ENCODE measurements at regions not wholly inside any gene's neighbourhood (a gene's known extent, or its start where the extent isn't known, plus 50 kb on each side); places are given as distances from the start of the nearest gene placed in this dataset.

DNA sequence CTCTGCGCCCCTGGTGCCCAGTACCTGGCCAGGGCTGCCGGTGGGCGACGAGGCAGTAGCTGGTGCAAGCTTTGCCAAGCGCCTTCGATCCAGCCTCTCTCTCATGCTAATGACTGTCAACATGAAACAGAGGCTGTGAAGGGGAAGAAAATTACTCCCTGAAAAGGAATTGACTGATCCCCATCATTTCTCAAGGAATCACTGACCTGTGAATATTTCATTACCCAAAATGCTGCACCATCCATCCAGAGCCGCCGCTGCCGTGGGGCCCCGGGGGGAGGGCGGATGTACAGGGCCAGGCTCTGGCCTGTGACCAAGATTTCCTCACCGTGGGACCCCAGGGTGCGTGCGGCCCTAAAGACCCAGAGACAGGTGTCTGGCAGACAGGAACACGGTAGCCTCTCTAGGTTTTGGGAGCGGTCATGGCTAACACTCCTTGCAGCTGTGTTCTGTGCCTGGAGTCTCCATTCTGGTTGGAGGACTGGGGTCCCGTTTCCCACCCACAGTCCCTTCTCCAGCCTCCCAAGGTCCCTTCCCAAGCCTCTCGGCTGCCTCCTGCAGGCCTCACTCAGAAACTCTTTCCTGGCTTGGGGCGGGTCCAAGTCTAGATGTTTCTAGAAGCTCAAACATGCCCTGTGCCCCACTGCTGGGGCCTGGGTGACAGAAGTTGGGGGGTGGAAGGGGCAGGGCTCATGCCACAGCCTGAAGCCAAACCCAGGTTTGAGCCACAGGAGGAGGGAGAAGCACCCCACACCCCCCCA lies 73.3 kb downstream of the ENGASE start:
- no peaks in the 10 kb centered on the region for H3K27me3 ChIP-seq (ENCODE audit: control insufficient read depth, insufficient read depth, low read length)
- ChIA-PET CTCF (no interaction called here), POLR2A (no interaction called here)
- H3K36me3 ChIP-seq (ENCODE audit: control insufficient read depth, insufficient read depth, low read length) = no peaks in the 10 kb centered on the region
- H3K4me3 ChIP-seq (ENCODE audit: low read depth, low read length) = no peak overlapping the region
- TF ChIP-seq, protein P1, sequence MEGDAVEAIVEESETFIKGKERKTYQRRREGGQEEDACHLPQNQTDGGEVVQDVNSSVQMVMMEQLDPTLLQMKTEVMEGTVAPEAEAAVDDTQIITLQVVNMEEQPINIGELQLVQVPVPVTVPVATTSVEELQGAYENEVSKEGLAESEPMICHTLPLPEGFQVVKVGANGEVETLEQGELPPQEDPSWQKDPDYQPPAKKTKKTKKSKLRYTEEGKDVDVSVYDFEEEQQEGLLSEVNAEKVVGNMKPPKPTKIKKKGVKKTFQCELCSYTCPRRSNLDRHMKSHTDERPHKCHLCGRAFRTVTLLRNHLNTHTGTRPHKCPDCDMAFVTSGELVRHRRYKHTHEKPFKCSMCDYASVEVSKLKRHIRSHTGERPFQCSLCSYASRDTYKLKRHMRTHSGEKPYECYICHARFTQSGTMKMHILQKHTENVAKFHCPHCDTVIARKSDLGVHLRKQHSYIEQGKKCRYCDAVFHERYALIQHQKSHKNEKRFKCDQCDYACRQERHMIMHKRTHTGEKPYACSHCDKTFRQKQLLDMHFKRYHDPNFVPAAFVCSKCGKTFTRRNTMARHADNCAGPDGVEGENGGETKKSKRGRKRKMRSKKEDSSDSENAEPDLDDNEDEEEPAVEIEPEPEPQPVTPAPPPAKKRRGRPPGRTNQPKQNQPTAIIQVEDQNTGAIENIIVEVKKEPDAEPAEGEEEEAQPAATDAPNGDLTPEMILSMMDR (IDR thresholded peaks at IDR 0.05; ENCODE audit: insufficient read depth, low read depth, low read length) = no peak
- no peak for DNase-seq (ENCODE audit: low read depth)

DNA sequence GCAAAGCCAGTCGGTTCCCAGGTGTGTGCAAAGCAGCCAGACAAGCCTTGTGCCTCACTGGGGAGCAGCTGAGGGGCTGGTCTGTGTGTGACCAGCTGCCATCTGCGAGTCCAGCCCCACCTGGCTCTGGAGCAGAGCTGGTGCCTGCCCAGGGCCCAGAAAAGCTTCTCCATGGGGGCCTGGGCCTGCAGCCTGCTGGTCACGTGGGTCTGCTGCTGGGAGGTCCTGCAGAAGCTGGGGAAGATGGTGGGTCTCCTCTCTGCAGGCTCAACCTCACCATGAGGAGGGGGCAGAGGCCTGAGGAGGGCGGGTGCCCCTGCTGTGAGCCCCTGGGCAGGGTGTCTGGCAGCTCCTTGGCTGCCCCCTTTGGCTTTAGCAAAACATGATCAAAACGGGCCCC lies 71.9 kb downstream of the ENGASE start:
- no peak for DNase-seq (ENCODE audit: low read depth)
- ChIA-PET CTCF (interaction anchor here (0.9 kb wide), 1 partner anchor 59 kb away, joined by 3 read pairs; no protein-coding TSS in a partner anchor), POLR2A (no interaction called here)
- Histone ChIP-seq H3K36me3 (ENCODE audit: control insufficient read depth, insufficient read depth, low read length) (no peaks in the 10 kb centered on the region), H3K4me3 (ENCODE audit: low read depth, low read length) (no peak overlapping the region), H3K27me3 (ENCODE audit: control insufficient read depth, insufficient read depth, low read length) (0 out of 2 replicates have a peak, but pooled peaks cover 3% of the 10 kb centered on the region)
- TF ChIP-seq, protein P1 (IDR thresholded peaks at IDR 0.05; ENCODE audit: insufficient read depth, low read depth, low read length) = no peak

DNA sequence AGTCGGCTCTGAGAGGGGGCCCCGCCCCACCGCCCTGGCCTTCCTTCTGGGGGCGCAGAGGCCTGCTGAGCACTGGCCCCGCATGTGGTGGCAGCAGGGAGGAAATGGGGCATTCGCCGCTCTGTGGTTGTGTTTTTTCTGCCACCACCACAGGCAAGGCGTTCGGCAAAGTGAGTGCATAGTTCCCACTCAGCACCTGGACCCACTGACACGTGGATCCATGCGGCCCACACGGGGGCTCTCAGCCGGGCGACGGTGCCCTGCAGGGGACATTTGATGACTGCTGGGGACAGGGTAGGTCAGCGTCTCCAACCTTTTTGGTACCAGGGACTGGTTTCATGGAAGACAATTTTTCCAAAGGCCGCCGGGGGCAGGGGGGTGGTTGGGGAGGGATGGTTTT lies 70.9 kb downstream of the ENGASE start:
- Histone ChIP-seq H3K27me3 (ENCODE audit: control insufficient read depth, insufficient read depth, low read length) (0 out of 2 replicates have a peak, but pooled peaks cover 3% of the 10 kb centered on the region), H3K4me3 (ENCODE audit: low read depth, low read length) (no peak overlapping the region), H3K36me3 (ENCODE audit: control insufficient read depth, insufficient read depth, low read length) (no peaks in the 10 kb centered on the region)
- POLR2A ChIA-PET = no interaction called here
- CTCF ChIA-PET = no interaction called here
- DNase-seq (ENCODE audit: low read depth) = no peak
- TF ChIP-seq, protein P1 (IDR thresholded peaks at IDR 0.05; ENCODE audit: insufficient read depth, low read depth, low read length) = no peak

DNA sequence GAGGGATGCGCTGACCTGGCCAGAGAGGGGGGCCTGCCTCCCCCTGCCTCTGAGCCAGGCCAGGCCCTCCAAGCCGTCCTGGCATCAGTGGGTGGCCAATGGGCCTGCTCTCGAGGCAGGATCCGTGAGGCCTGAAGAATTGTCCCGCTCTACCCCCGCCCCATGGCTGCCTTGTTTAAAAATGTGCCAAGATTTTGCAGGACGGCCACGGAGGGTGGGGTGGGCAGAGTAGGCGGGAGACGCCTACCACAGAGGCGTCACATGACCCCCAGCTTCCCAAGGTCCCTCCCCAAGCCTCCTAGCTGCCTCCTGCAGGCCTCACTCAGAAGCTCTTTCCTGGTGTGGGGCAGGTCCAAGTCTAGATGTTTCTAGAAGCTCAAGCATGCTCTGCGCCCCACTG lies 69.5 kb downstream of the ENGASE start:
- no peak for DNase-seq (ENCODE audit: low read depth)
- no peaks in the 10 kb centered on the region for H3K36me3 ChIP-seq (ENCODE audit: control insufficient read depth, insufficient read depth, low read length)
- H3K27me3 ChIP-seq (ENCODE audit: control insufficient read depth, insufficient read depth, low read length) = 0 out of 2 replicates have a peak, but pooled peaks cover 3% of the 10 kb centered on the region
- H3K4me3 ChIP-seq (ENCODE audit: low read depth, low read length) = no peak overlapping the region
- ChIA-PET POLR2A (no interaction called here), CTCF (interaction anchor here (1.1 kb wide), 1 partner anchor 117 kb away, joined by 3 read pairs; no protein-coding TSS in a partner anchor)
- TF ChIP-seq, protein P1 (IDR thresholded peaks at IDR 0.05; ENCODE audit: insufficient read depth, low read depth, low read length) = no peak

DNA sequence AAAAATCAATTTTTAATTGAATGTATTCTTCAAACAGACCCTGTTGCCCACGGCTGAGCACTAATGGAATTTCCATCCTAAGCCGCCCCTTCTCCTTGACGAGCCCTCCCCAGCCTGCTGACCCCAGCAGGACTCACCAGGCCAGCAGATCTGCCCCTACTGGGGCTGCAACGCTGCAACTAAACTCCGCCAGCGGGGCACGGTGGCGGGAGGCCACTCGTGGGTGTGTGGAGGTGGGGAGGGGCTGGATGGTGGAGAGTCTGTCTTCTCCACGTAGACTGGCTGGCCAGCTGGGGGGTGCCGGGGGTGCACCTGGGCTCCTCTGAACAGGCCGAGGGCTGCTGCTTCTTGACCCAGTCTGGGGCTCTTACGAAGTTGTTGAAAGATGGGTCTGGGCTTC lies 67.8 kb downstream of the ENGASE start:
- CTCF ChIA-PET = no interaction called here

More for the DNA sequence above, 67.8 kb downstream of the ENGASE start:
- H3K4me3 ChIP-seq (ENCODE audit: low read depth, low read length) = no peak overlapping the region
- no peak for DNase-seq (ENCODE audit: low read depth)
- no peaks in the 10 kb centered on the region for H3K36me3 ChIP-seq (ENCODE audit: control insufficient read depth, insufficient read depth, low read length)
- POLR2A ChIA-PET = no interaction called here
- TF ChIP-seq, protein P1 (IDR thresholded peaks at IDR 0.05; ENCODE audit: insufficient read depth, low read depth, low read length) = no peak
- H3K27me3 ChIP-seq (ENCODE audit: control insufficient read depth, insufficient read depth, low read length) = 0 out of 2 replicates have a peak, but pooled peaks cover 3% of the 10 kb centered on the region

Measured in BJ (cell line).